H1 (cell line): ENCODE measurements at regions not wholly inside any gene's neighbourhood (a gene's known extent, or its start where the extent isn't known, plus 50 kb on each side); places are given as distances from the start of the nearest gene placed in this dataset.

Source experiments
- CTCF ChIA-PET: fragments of 300-600 bp; sonication (Branson Sonifier 250); formaldehyde crosslinking; loops from one replicate; lab custom pipeline; 2021; ENCODE audit not compliant: partially characterized antibody; lab: Charles Lee
- POLR2A ChIA-PET: fragments of 300-600 bp; sonication (Branson Sonifier 250); formaldehyde crosslinking; loops from one replicate; lab custom pipeline; 2021; ENCODE audit warnings: inconsistent platforms; ENCODE audit not compliant: partially characterized antibody; lab: Charles Lee
- DNase-seq, 2 experiments: peaks; one replicate each; pipeline versions ENCODE4 v3.0.0 to v3.0.0-alpha.2; 2010 to 2022; ENCODE audit warnings: low spot score in 2 of 2, low read depth in 1 of 2, mixed read lengths in 1 of 2
- FAIRE-seq: peaks from 2 replicates; lab custom pipeline; 2011; peaks lifted over from hg19 to GRCh38; lab: Jason Lieb, UNC
- H2AFZ ChIP-seq: 2 replicates; pipeline ENCODE4 v1.8.1; 2012; ENCODE audit warnings: low read length, inconsistent platforms
- H2AK5ac ChIP-seq: 2 replicates; pipeline ENCODE4 v1.6.1; 2013; ENCODE audit warnings: low read depth, low read length
- H2BK120ac ChIP-seq: replicated peaks from 2 replicates; pipeline ENCODE3; 2013; ENCODE audit warnings: low read depth, low read length, inconsistent platforms
- H2BK12ac ChIP-seq: 2 replicates; pipeline ENCODE4 v1.6.1; 2013; ENCODE audit warnings: low read depth, low read length
- H2BK15ac ChIP-seq: 2 replicates; pipeline ENCODE4 v1.6.1; 2013; ENCODE audit warnings: low read length
- H2BK20ac ChIP-seq: 2 replicates; pipeline ENCODE4 v1.6.1; 2013; ENCODE audit warnings: low read length
- H2BK5ac ChIP-seq: 2 replicates; pipeline ENCODE4 v1.6.1; 2013; ENCODE audit warnings: low read depth, low read length
- H3K14ac ChIP-seq: 2 replicates; pipeline ENCODE4 v1.6.1; 2013; ENCODE audit warnings: inconsistent platforms; ENCODE audit not compliant: insufficient read length
- H3K18ac ChIP-seq: 2 replicates; pipeline ENCODE4 v1.6.1; 2013; ENCODE audit warnings: low read length; ENCODE audit errors: extremely low read depth
- H3K23ac ChIP-seq: 2 replicates; pipeline ENCODE4 v1.6.1; 2013; ENCODE audit warnings: inconsistent platforms; ENCODE audit not compliant: insufficient read length
- H3K23me2 ChIP-seq: 2 replicates; pipeline ENCODE4 v1.6.1; 2013; ENCODE audit warnings: low read depth, low read length
- H3K27ac ChIP-seq: 2 replicates; pipeline ENCODE4 v1.6.1; 2011; ENCODE audit warnings: low read depth, low read length, inconsistent platforms
- H3K27me3 ChIP-seq, 4 experiments: replicated peaks in 1 of 4; 1 replicate in 1 of 4; 2 replicates in 3 of 4; pipeline versions ENCODE4 v1.6.1 to v1.8.1; 2011 to 2013; ENCODE audit warnings: low read length in 3 of 4, mild to moderate bottlenecking in 3 of 4, inconsistent platforms in 2 of 4, mixed read lengths in 2 of 4, moderate library complexity in 1 of 4; ENCODE audit not compliant: control insufficient read depth in 3 of 4, insufficient read depth in 3 of 4; ENCODE audit errors: extremely low read depth in 1 of 4
- H3K36me3 ChIP-seq, 4 experiments: 2 replicates each; pipeline versions ENCODE4 v1.6.1 to v1.8.1; 2011 to 2013; ENCODE audit warnings: mild to moderate bottlenecking in 4 of 4, low read length in 3 of 4, moderate library complexity in 2 of 4, control low read depth in 1 of 4, inconsistent platforms in 1 of 4; ENCODE audit not compliant: insufficient read depth in 4 of 4, control insufficient read depth in 2 of 4
- H3K4ac ChIP-seq: replicated peaks from 2 replicates; pipeline ENCODE3; 2013; ENCODE audit warnings: low read length, low read depth, mixed read lengths, inconsistent platforms; ENCODE audit not compliant: insufficient read length
- H3K4me1 ChIP-seq, 4 experiments: replicated peaks in 1 of 4; 1 replicate in 1 of 4; 2 replicates in 3 of 4; pipeline versions ENCODE4 v1.6.1 to v1.8.1; 2011 to 2013; ENCODE audit warnings: low read length in 3 of 4, inconsistent platforms in 2 of 4, mixed read lengths in 1 of 4; ENCODE audit not compliant: insufficient read depth in 4 of 4, control insufficient read depth in 3 of 4
- H3K4me2 ChIP-seq, 2 experiments: 2 replicates each; pipeline versions ENCODE4 v1.6.1 to v1.8.1; 2011 to 2013; ENCODE audit warnings: low read depth in 2 of 2, low read length in 2 of 2, control low read depth in 1 of 2, inconsistent platforms in 1 of 2, mild to moderate bottlenecking in 1 of 2; ENCODE audit not compliant: insufficient read depth in 1 of 2
- H3K4me3 ChIP-seq, 4 experiments: fragments of 200-600, 300-600 bp in 1 of 4; sonication (generic), shearing (Covaris generic), sonication (Bioruptor Twin) in 1 of 4; 2 replicates each; pipeline versions ENCODE4 v1.5.1 to v1.8.1; 2011 to 2016; ENCODE audit warnings: low read length in 4 of 4, low read depth in 3 of 4, control low read depth in 2 of 4, inconsistent platforms in 2 of 4, mild to moderate bottlenecking in 2 of 4, mixed read lengths in 1 of 4, moderate library complexity in 1 of 4; ENCODE audit not compliant: insufficient read depth in 2 of 4; ENCODE audit errors: extremely low read depth in 1 of 4
- H3K56ac ChIP-seq: replicated peaks from 2 replicates; pipeline ENCODE3; 2013; ENCODE audit warnings: low read depth, mild to moderate bottlenecking, mixed read lengths, low read length, inconsistent platforms; ENCODE audit not compliant: insufficient read length
- H3K79me1 ChIP-seq: 2 replicates; pipeline ENCODE4 v1.6.1; 2013; ENCODE audit warnings: low read depth, low read length, control low read depth
- H3K79me2 ChIP-seq, 2 experiments: 2 replicates each; pipeline versions ENCODE4 v1.6.1 to v1.8.1; 2012 to 2013; ENCODE audit warnings: low read length in 2 of 2, mild to moderate bottlenecking in 2 of 2, inconsistent platforms in 1 of 2; ENCODE audit not compliant: insufficient read depth in 2 of 2, control insufficient read depth in 1 of 2
- H3K9ac ChIP-seq, 4 experiments: replicated peaks in 1 of 4; 1 replicate in 1 of 4; 2 replicates in 3 of 4; pipeline versions ENCODE4 v1.6.1 to v1.8.1; 2011 to 2013; ENCODE audit warnings: low read depth in 3 of 4, low read length in 3 of 4, control low read depth in 2 of 4, mild to moderate bottlenecking in 2 of 4, moderate library complexity in 2 of 4, inconsistent platforms in 1 of 4; ENCODE audit errors: extremely low read depth in 1 of 4
- H3K9me3 ChIP-seq, 2 experiments: 2 replicates each; pipeline versions ENCODE4 v1.6.1 to v1.8.1; 2012 to 2013; ENCODE audit warnings: mild to moderate bottlenecking in 2 of 2, moderate library complexity in 2 of 2, control low read depth in 1 of 2, inconsistent platforms in 1 of 2, low read depth in 1 of 2, low read length in 1 of 2, mixed read lengths in 1 of 2; ENCODE audit not compliant: insufficient read depth in 2 of 2
- H4K20me1 ChIP-seq, 2 experiments: replicated peaks in 1 of 2; 2 replicates each; pipeline versions ENCODE3 to v1.8.1; 2011 to 2013; ENCODE audit warnings: inconsistent platforms in 2 of 2, low read length in 2 of 2, mild to moderate bottlenecking in 1 of 2; ENCODE audit not compliant: insufficient read depth in 2 of 2, control insufficient read depth in 1 of 2
- H4K5ac ChIP-seq: 2 replicates; pipeline ENCODE4 v1.6.1; 2013; ENCODE audit warnings: low read length, low read depth, mixed read lengths, inconsistent platforms; ENCODE audit not compliant: insufficient read length
- H4K8ac ChIP-seq: 2 replicates; pipeline ENCODE4 v1.8.0; 2013; ENCODE audit warnings: mild to moderate bottlenecking, moderate library complexity, low read length, inconsistent platforms; ENCODE audit not compliant: insufficient read depth; ENCODE audit errors: extremely low read depth
- H4K91ac ChIP-seq: replicated peaks from 2 replicates; pipeline ENCODE3; 2013; ENCODE audit warnings: low read length, mixed read lengths, inconsistent platforms; ENCODE audit not compliant: insufficient read length
- BACH1 ChIP-seq: IDR thresholded peaks from 2 replicates; pipeline ENCODE4 v1.6.1; 2012; ENCODE audit warnings: low read length, improper control_type of control experiment
- EGR1 ChIP-seq: IDR thresholded peaks from 2 replicates; pipeline ENCODE4 v1.6.1; 2011; ENCODE audit warnings: low read depth, low read length, borderline replicate concordance
- EP300 ChIP-seq, 2 experiments: IDR thresholded peaks; 1 replicate in 1 of 2; 2 replicates in 1 of 2; pipeline ENCODE4 v1.6.1; 2011 to 2012; ENCODE audit warnings: low read depth in 2 of 2, low read length in 2 of 2, mild to moderate bottlenecking in 2 of 2, borderline replicate concordance in 1 of 2, inconsistent platforms in 1 of 2, moderate library complexity in 1 of 2
- EZH2 ChIP-seq: fragments of 200-600 bp; sonication (generic); IDR thresholded peaks from 2 replicates; pipeline ENCODE4 v1.7.1; 2012; ENCODE audit warnings: low read depth, mild to moderate bottlenecking, moderate library complexity, low read length, inconsistent platforms; ENCODE audit not compliant: severe bottlenecking
- GABPA ChIP-seq: IDR thresholded peaks from 2 replicates; pipeline ENCODE4 v1.6.1; 2011; ENCODE audit warnings: mild to moderate bottlenecking, low read length, moderate library complexity, borderline replicate concordance; ENCODE audit not compliant: insufficient read depth
- MAFK ChIP-seq: IDR thresholded peaks from 2 replicates; pipeline ENCODE4 v1.6.1; 2012; ENCODE audit warnings: low read depth, mild to moderate bottlenecking, improper control_type of control experiment, low read length
- RFX5 ChIP-seq: IDR thresholded peaks from 2 replicates; pipeline ENCODE4 v1.6.1; 2011; ENCODE audit warnings: low read depth, low read length, improper control_type of control experiment, borderline replicate concordance
- RNF2 ChIP-seq: fragments of 200-900, 300-1000 bp; sonication (generic); IDR thresholded peaks from 2 replicates; pipeline ENCODE4 v1.7.1; 2016; ENCODE audit warnings: borderline replicate concordance, low read depth, mild to moderate bottlenecking, antibody characterized with exemption, low read length; ENCODE audit not compliant: poor library complexity, severe bottlenecking; ENCODE audit errors: missing control alignments
- SP4 ChIP-seq: IDR thresholded peaks from 2 replicates; pipeline ENCODE4 v1.6.1; 2012; ENCODE audit warnings: low read length, inconsistent platforms
- ZNF274 ChIP-seq: IDR thresholded peaks from 2 replicates; pipeline ENCODE4 v1.7.0; 2012; ENCODE audit warnings: low read length, borderline replicate concordance; ENCODE audit errors: extremely low read depth
- WGBS, 2 experiments: shearing (Covaris generic) in 1 of 2; methylation state at CpG; one replicate each; pipeline versions ENCODE4 v1.1.6 to v1.1.7; 2013 to 2015; ENCODE audit warnings: low lambda C conversion rate in 2 of 2, mixed read lengths in 2 of 2, inconsistent platforms in 1 of 2, low coverage in 1 of 2, missing lambda C conversion rate in 1 of 2; ENCODE audit not compliant: insufficient replicate concordance in 2 of 2, insufficient coverage in 1 of 2, insufficient read length in 1 of 2; ENCODE audit errors: extremely low coverage in 1 of 2, missing lambda C conversion rate in 1 of 2; 5-methylcytosine and 5-hydroxymethylcytosine counted together
- TF ChIP-seq, protein P1 (sequence below): IDR thresholded peaks from 2 replicates; pipeline ENCODE4 v1.6.1; 2012; ENCODE audit warnings: inconsistent platforms
- TF ChIP-seq, protein P2 (sequence below): IDR thresholded peaks from 2 replicates; pipeline ENCODE4 v1.6.1; 2012; ENCODE audit warnings: low read length, inconsistent platforms

- Histone ChIP-seq H3K23ac (no peak overlapping the region), H3K14ac (no peak overlapping the region), H3K9ac (no peak overlapping the region), H3K79me1 (no peaks in the 10 kb centered on the region), H2BK5ac (no peak overlapping the region), H2BK120ac (no peak overlapping the region), H2AFZ (no peak overlapping the region), H3K4me3 (no peak overlapping the region), H3K18ac (no peak overlapping the region), H3K79me2 (no peaks in the 10 kb centered on the region), H3K4me2 (no peak overlapping the region), H4K20me1 (no peaks in the 10 kb centered on the region), H3K36me3 (no peaks in the 10 kb centered on the region), H3K27ac (no peak overlapping the region), H2BK12ac (no peak overlapping the region), H3K9me3 (peaks cover 0 to 4% of the 10 kb centered on the region in 2 experiments; a peak in 1 of 4 replicates), H4K8ac (no peak overlapping the region), H3K23me2 (peaks cover 5% of the 10 kb centered on the region; the same call in 1 of the 2 replicates), H3K4me1 (no peaks in the 10 kb centered on the region), H3K27me3 (peaks cover 0 to 7% (median 6%) of the 10 kb centered on the region in 4 experiments; a peak in 4 of 7 replicates), H3K56ac (no peak overlapping the region), H4K91ac (no peak overlapping the region), H4K5ac (no peak overlapping the region), H2AK5ac (no peak overlapping the region), H2BK20ac (no peak overlapping the region), H2BK15ac (no peak overlapping the region), H3K4ac (no peak overlapping the region)
- CTCF ChIA-PET = no interaction called here
- WGBS, 2 experiments = 80% methylated on average over 4 of the region's 4 CpGs; no CpG with 5 or more reads in 1 of the 2 experiments
- no peak for DNase-seq
- POLR2A ChIA-PET = no interaction called here
- no peak for FAIRE-seq
- TF ChIP-seq EZH2 (no peak), MAFK (no peak), ZNF274 (no peak), GABPA (no peak), SP4 (no peak), RNF2 (no peak), EGR1 (no peak), BACH1 (no peak), RFX5 (no peak), EP300 (IDR thresholded peaks at IDR 0.05; ENCODE audit: borderline replicate concordance in 1 of 2, low read depth in 2 of 2, low read length in 2 of 2) (no peak)
- TF ChIP-seq, protein P1, sequence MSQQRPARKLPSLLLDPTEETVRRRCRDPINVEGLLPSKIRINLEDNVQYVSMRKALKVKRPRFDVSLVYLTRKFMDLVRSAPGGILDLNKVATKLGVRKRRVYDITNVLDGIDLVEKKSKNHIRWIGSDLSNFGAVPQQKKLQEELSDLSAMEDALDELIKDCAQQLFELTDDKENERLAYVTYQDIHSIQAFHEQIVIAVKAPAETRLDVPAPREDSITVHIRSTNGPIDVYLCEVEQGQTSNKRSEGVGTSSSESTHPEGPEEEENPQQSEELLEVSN = no peak
- TF ChIP-seq, protein P2, sequence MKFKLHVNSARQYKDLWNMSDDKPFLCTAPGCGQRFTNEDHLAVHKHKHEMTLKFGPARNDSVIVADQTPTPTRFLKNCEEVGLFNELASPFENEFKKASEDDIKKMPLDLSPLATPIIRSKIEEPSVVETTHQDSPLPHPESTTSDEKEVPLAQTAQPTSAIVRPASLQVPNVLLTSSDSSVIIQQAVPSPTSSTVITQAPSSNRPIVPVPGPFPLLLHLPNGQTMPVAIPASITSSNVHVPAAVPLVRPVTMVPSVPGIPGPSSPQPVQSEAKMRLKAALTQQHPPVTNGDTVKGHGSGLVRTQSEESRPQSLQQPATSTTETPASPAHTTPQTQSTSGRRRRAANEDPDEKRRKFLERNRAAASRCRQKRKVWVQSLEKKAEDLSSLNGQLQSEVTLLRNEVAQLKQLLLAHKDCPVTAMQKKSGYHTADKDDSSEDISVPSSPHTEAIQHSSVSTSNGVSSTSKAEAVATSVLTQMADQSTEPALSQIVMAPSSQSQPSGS = no peak
Measured at GRCh38 chr1:50328552-50328951, 94.7 kb downstream of the DMRTA2 start.
